Panc1 (cell line): ENCODE measurements at regions not wholly inside any gene's neighbourhood (a gene's known extent, or its start where the extent isn't known, plus 50 kb on each side); places are given as distances from the start of the nearest gene placed in this dataset.
"Not testable (repeated sequence)": the region's sequence is repeated elsewhere in the genome, so short reads cannot be mapped to it uniquely, and the experiment has no call there.

Experiments used
- ATAC-seq: fragments of 200-7000 bp; cut with Tn5 transposase; 2 replicates; pipeline ENCODE4 v1.9.1; 2020; ENCODE audit warnings: mild to moderate bottlenecking, moderate library complexity
- BruUV-seq: library from RNA; stranded (reverse); fragments of 400-500 nt; replicated peaks from 2 replicates; lab custom pipeline; 2021; lab: Mats Ljungman, UMichigan
- CTCF ChIA-PET: fragments of 300-600 bp; sonication (Branson Sonifier 250); formaldehyde crosslinking; loops from one replicate; lab custom pipeline; 2022; ENCODE audit warnings: antibody characterized with exemption; lab: Charles Lee
- POLR2A ChIA-PET: fragments of 300-600 bp; sonication (Branson Sonifier 250); formaldehyde crosslinking; loops from one replicate; lab custom pipeline; 2022; ENCODE audit warnings: antibody characterized with exemption; lab: Charles Lee
- DNase-seq: peaks from one replicate; pipeline ENCODE4 v3.0.0-alpha.2; 2010; ENCODE audit warnings: low read depth, low spot score
- H3K27ac ChIP-seq: 2 replicates; pipeline ENCODE4 v1.5.1; 2011; ENCODE audit warnings: mild to moderate bottlenecking, low read length, inconsistent platforms
- H3K27me3 ChIP-seq: fragments of 200-500 bp; sonication (Bioruptor generic); 2 replicates; pipeline ENCODE4 v1.6.0; 2014; ENCODE audit warnings: low read length, inconsistent platforms; ENCODE audit not compliant: control insufficient read depth, insufficient read depth
- H3K36me3 ChIP-seq: fragments of 200-500 bp; sonication (Bioruptor generic); 2 replicates; pipeline ENCODE4 v1.5.1; 2014; ENCODE audit warnings: inconsistent platforms, mild to moderate bottlenecking, low read length, moderate library complexity; ENCODE audit not compliant: control insufficient read depth, insufficient read depth
- H3K4me1 ChIP-seq: 2 replicates; pipeline ENCODE4 v1.5.1; 2011; ENCODE audit warnings: inconsistent platforms, mild to moderate bottlenecking, low read length, moderate library complexity; ENCODE audit not compliant: control insufficient read depth, insufficient read depth
- H3K4me3 ChIP-seq, 2 experiments: 2 replicates each; pipeline ENCODE4 v1.5.1; 2011 to 2012; ENCODE audit warnings: low read depth in 2 of 2, low read length in 2 of 2, mild to moderate bottlenecking in 2 of 2, inconsistent platforms in 1 of 2, moderate library complexity in 1 of 2
- H3K9me3 ChIP-seq: fragments of 200-500 bp; sonication (Bioruptor generic); 2 replicates; pipeline ENCODE4 v1.5.1; 2014; ENCODE audit warnings: low read depth, mild to moderate bottlenecking, inconsistent platforms, low read length, moderate library complexity; ENCODE audit not compliant: control insufficient read depth, insufficient read depth
- POLR2AphosphoS5 ChIP-seq: IDR thresholded peaks from 2 replicates; pipeline ENCODE4 v1.6.1; 2012; ENCODE audit warnings: mild to moderate bottlenecking, low read depth, low read length, moderate library complexity
- REST ChIP-seq, 2 experiments: IDR thresholded peaks; 2 replicates each; pipeline ENCODE4 v1.6.1; 2011 to 2012; ENCODE audit warnings: low read depth in 2 of 2, control low read depth in 1 of 2, low read length in 1 of 2, mild to moderate bottlenecking in 1 of 2, moderate library complexity in 1 of 2; ENCODE audit not compliant: insufficient read depth in 1 of 2
- SIN3A ChIP-seq: IDR thresholded peaks from 2 replicates; pipeline ENCODE4 v1.6.1; 2012; ENCODE audit warnings: low read depth, mild to moderate bottlenecking, low read length, moderate library complexity, borderline replicate concordance; ENCODE audit not compliant: insufficient read depth
- TCF7L2 ChIP-seq: IDR thresholded peaks from 2 replicates; pipeline ENCODE4 v1.6.1; 2011; ENCODE audit warnings: mild to moderate bottlenecking, low read depth, low read length, inconsistent platforms
- in situ Hi-C: cut with HindIII; loops from 2 replicates; pipeline ENCODE4 v1.10.0; 2016; ENCODE audit warnings: low sequenced_read_pairs, low pct_unique_long_range_greater_than_20kb
- intact Hi-C: fragments of 100-400 bp; cut with micrococcal nuclease; formaldehyde crosslinking; loops from one replicate; pipeline ENCODE4 v1.10.0; 2022; ENCODE audit not compliant: unreplicated experiment
- TF ChIP-seq, protein P1 (sequence below): fragments of 450-650 bp; IDR thresholded peaks from 2 replicates; pipeline ENCODE4 v1.5.1; 2017; ENCODE audit warnings: mild to moderate bottlenecking

DNA sequence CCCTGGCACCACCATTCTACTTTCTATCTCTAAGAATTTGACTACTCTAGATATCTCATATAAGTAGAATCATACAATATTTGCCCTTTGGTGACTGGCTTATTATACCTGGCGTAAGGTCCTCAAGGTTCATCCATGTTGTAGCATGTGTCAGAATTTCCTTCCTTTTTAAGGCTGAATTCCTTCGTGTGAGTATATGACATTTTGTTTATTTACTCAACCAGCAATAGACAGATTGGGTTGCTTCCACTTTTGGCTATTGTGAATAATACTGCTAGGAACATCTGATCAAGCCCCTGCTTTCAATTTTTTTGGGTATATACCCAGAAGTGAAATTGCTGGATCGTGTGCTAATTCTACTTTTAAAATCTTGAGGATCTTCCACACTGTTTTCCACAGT is 232.8 kb upstream of the MCHR2 start:
- in situ Hi-C loops: no loop called here
- H3K4me1 ChIP-seq: no peaks in the 10 kb centered on the region; the same call in none of the 2 replicates
- no peaks in the 10 kb centered on the region for H3K9me3 ChIP-seq
- ATAC-seq: no peak
- BruUV-seq: no TSS peak
- ChIA-PET CTCF (no interaction called here), POLR2A (no interaction called here)
- H3K27me3 ChIP-seq: no peaks in the 10 kb centered on the region
- H3K27ac ChIP-seq: no peak overlapping the region
- intact Hi-C loops: no loop called here
- TF ChIP-seq TCF7L2 (no peak), POLR2AphosphoS5 (no peak), REST (IDR thresholded peaks at IDR 0.05; ENCODE audit: insufficient read depth in 1 of 2, low read depth in 2 of 2, low read length in 1 of 2) (no peak), SIN3A (no peak)
- TF ChIP-seq, protein P1, sequence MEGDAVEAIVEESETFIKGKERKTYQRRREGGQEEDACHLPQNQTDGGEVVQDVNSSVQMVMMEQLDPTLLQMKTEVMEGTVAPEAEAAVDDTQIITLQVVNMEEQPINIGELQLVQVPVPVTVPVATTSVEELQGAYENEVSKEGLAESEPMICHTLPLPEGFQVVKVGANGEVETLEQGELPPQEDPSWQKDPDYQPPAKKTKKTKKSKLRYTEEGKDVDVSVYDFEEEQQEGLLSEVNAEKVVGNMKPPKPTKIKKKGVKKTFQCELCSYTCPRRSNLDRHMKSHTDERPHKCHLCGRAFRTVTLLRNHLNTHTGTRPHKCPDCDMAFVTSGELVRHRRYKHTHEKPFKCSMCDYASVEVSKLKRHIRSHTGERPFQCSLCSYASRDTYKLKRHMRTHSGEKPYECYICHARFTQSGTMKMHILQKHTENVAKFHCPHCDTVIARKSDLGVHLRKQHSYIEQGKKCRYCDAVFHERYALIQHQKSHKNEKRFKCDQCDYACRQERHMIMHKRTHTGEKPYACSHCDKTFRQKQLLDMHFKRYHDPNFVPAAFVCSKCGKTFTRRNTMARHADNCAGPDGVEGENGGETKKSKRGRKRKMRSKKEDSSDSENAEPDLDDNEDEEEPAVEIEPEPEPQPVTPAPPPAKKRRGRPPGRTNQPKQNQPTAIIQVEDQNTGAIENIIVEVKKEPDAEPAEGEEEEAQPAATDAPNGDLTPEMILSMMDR: no peak
- no peak overlapping the region for H3K4me3 ChIP-seq
- no peak for DNase-seq
- H3K36me3 ChIP-seq: no peaks in the 10 kb centered on the region

GRCh38 chr6:100223952-100224351 is 229.9 kb upstream of the MCHR2 start:
- DNase-seq, CTCF ChIA-PET, in situ Hi-C loops, POLR2A ChIA-PET, intact Hi-C loops, H3K27ac ChIP-seq, H3K4me3 ChIP-seq, H3K27me3 ChIP-seq, BruUV-seq, ATAC-seq, H3K4me1 ChIP-seq, H3K9me3 ChIP-seq, H3K36me3 ChIP-seq: not testable (repeated sequence)

DNA sequence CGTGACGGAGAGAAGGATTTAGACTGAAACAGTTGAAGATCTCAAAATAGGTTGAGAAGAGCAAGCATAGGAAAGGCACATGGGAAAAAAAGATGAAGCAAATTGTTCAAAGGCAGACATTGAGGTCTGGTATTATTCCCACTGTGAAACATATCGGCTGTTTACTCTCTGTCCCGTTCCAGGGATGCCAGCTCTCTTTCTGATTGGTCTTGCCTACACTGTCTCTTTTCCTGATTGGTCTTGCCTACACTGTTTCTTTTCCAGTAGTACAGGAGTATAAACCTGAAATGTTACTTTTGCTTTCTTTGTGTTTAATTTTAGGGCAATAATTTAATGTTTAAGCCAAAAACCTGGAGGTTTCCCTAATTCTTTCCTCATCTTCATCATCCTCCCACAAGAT is 226.5 kb upstream of the MCHR2 start:
- ATAC-seq (no peak), DNase-seq (no peak)
- POLR2A ChIA-PET: no interaction called here
- Histone ChIP-seq H3K27ac (no peak overlapping the region), H3K4me1 (no peaks in the 10 kb centered on the region), H3K4me3 (no peak overlapping the region), H3K27me3 (no peaks in the 10 kb centered on the region; the same call in 1 of the 2 replicates), H3K9me3 (no peaks in the 10 kb centered on the region), H3K36me3 (no peaks in the 10 kb centered on the region)
- CTCF ChIA-PET: no interaction called here
- intact Hi-C loops (no loop called here), in situ Hi-C loops (no loop called here)
- BruUV-seq: no TSS peak
- no peak for TF ChIP-seq POLR2AphosphoS5
- TF ChIP-seq, protein P1: no peak
- TF ChIP-seq TCF7L2: no peak
